ENCODE measurements at regions not wholly inside any gene's neighbourhood (a gene's known extent, or its start where the extent isn't known, plus 50 kb on each side); places are given as distances from the start of the nearest gene placed in this dataset.
A peak's percentile ranks its signal among the peaks of the same experiment; 100 is the strongest.

DNA sequence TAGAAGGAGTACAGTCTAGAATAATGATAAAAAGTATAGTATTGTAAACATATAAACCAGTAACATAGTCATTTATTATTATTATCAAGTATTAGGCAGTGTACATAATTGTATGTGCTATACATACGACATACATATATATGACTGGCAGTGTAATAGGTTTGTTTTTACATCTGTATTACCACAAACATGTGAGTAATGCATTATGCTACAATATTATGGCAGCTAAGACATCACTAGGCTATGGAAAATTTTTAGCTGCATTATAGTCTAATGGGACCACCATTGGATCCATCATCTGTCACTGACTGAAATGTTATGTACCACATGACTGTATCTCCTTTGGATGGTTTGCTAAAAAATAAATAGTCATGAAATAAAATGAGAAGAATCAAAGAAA, 530.0 kb downstream of the PRR16 start:
- H3K4me1 ChIP-seq (replicated peaks in 1 of 2): no peaks in the 10 kb centered on the region
- WGBS, 10 experiments: 17 to 100% (median 75%) methylated on average over 1 of the region's 1 CpG; no CpG with 5 or more reads in 5 of the 10 experiments
- no peak overlapping the region for H3K27ac ChIP-seq
- in situ Hi-C loops (cut with MboI; ENCODE audit: low pct_unique_long_range_greater_than_20kb in 2 of 9, low sequenced_read_pairs in 9 of 9, unreplicated experiment in 9 of 9): no loop called here
- H3K4me3 ChIP-seq: no peak overlapping the region
- ATAC-seq (replicated peaks in 6 of 8): no peak

DNA sequence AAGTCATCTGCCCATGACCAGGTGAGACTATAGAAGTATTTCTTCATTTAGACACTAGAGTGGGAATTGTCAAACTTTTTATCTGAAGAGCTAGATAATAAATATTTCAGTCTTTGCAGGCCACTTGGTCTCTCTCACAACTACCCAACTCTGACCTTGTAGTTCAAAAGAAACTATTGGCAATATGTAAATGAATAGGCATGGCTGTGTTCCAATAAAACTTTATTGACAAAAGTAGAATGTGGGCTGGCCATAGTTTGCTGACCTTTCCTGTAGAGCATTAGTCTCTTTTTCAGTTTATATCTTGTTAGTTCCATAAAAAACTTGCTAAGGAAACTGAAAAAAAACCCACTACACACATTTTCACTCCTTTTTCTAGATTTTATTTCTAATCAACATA, 535.5 kb downstream of the PRR16 start:
- in situ Hi-C loops (cut with MboI; ENCODE audit: low pct_unique_long_range_greater_than_20kb in 2 of 9, low sequenced_read_pairs in 9 of 9, unreplicated experiment in 9 of 9): no loop called here
- Histone ChIP-seq H3K4me3 (no peak overlapping the region), H3K4me1 (replicated peaks in 1 of 2) (no peaks in the 10 kb centered on the region), H3K27ac (no peak overlapping the region)
- no peak for ATAC-seq (replicated peaks in 6 of 8)

DNA sequence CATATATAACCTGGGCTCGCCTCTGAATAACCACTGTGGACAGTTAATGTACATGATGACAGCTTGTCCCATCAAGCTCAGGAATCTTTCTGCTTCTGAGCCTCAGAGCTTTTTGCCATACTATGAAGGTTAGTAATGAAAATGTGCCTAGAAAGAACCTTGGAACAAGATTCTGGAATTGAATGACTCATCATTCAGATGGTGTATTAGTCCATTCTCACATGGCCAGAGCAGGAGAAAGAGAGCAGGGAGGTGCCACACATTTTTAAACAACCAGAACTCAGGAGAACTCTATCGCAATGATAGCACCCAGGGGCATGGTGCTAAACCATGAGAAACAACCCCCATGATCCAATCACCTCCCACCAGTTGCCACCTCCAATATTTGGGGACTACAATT, 542.1 kb downstream of the PRR16 start:
- Histone ChIP-seq H3K4me1 (replicated peaks in 1 of 2) (no peaks in the 10 kb centered on the region), H3K4me3 (no peak overlapping the region), H3K27ac (no peak overlapping the region)
- in situ Hi-C loops (cut with MboI; ENCODE audit: low pct_unique_long_range_greater_than_20kb in 2 of 9, low sequenced_read_pairs in 9 of 9, unreplicated experiment in 9 of 9): no loop called here
- 20 to 100% (median 90%) methylated on average over 1 to 2 of the region's 2 CpGs; no CpG with 5 or more reads in 3 of the 10 experiments for WGBS, 10 experiments
- peak in 2 of 8 experiments; percentile 57 to 71 for ATAC-seq (replicated peaks in 6 of 8)

DNA sequence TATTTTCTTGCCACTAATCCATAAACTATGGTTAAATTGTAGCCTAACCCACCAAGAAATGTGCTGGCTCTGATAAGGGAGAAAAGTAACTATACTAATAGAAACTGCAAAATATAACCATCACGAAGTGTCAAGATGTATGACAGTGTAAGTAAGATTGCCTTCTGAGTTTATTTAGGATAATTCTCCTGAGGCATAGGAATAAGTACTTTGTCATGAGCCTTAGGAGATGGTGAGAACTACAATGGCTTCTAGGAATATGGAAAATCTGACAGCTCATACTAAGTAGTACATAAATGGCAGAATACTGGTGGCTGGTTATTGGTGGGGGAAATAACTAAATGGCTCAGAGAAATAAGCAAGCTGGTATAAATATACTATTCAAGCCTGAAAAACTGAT, 543.9 kb downstream of the PRR16 start:
- Histone ChIP-seq H3K4me3 (no peak overlapping the region), H3K27ac (no peak overlapping the region), H3K4me1 (replicated peaks in 1 of 2) (no peaks in the 10 kb centered on the region)
- in situ Hi-C loops (cut with MboI; ENCODE audit: low pct_unique_long_range_greater_than_20kb in 2 of 9, low sequenced_read_pairs in 9 of 9, unreplicated experiment in 9 of 9): no loop called here
- WGBS, 10 experiments: 0 to 100% (median 94%) methylated on average over 1 of the region's 1 CpG; no CpG with 5 or more reads in 4 of the 10 experiments
- ATAC-seq (replicated peaks in 6 of 8): no peak

DNA sequence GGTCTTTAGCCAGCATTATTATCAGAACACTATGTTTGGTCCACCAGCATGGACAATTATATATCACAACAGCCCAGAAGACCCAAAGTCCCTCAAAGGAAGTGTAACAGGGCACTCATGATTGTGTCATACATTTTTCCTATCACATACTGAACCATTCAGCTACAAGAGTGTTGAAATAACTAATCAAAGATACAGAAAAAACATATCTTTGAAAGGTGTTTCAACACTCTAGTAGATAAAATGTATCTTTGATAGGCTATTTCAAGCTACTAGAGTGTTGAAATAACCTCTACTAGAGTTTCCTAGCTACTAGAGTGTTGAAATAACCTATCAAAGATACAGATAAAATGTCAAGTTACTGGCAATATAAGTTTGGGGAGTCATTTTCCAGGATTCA, 545.0 kb downstream of the PRR16 start:
- in situ Hi-C loops (cut with MboI; ENCODE audit: low pct_unique_long_range_greater_than_20kb in 2 of 9, low sequenced_read_pairs in 9 of 9, unreplicated experiment in 9 of 9): no loop called here
- ATAC-seq (replicated peaks in 6 of 8): no peak

DNA sequence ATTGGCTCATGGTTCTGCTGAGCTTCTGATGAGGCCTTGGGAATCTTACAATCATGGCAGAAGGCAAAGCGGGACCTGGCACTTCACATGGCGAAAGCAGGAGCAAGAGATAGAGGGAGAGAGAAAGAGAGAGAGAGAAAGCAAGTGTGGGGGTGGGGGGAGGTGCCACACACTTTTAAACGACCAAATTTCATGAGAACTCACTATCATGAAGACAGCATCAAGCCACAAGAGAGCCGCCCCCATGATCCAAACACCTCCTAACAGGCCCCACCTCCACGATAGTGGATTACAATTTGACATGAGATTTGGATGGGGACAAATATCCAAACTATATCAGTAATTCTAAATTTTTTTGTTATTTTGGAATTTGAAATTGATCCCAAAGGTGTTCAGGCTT, 553.9 kb downstream of the PRR16 start:
- 61 to 94% (median 83%) methylated on average over 1 to 5 of the region's 5 CpGs; no CpG with 5 or more reads in 4 of the 10 experiments for WGBS, 10 experiments
- H3K4me3 ChIP-seq: no peak overlapping the region
- ATAC-seq (replicated peaks in 6 of 8): no peak

More for the DNA sequence above, 545.0 kb downstream of the PRR16 start:
- Histone ChIP-seq H3K4me1 (replicated peaks in 1 of 2) (no peaks in the 10 kb centered on the region), H3K27ac (no peak overlapping the region), H3K4me3 (no peak overlapping the region)

DNA sequence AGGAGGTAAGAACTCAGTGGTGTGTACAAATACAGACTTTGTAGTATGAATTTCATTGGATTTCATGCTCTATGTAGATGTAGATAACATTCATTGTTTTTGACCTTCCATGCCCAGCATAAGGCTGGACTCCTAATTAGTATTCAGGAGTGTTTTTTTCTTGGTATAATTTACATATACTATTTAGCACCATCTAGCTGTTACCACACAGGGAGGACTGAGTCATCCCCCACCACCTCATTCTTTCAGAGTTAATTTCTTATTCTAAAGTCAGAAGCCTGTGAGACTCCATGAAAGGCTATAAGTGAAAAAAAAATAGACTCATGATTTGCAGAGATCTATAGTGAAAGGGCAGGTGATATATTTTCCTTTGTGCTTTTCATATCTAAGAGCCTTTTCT, 555.0 kb downstream of the PRR16 start:
- Histone ChIP-seq H3K4me1 (replicated peaks in 1 of 2) (no peaks in the 10 kb centered on the region), H3K27ac (no peak overlapping the region), H3K4me3 (no peak overlapping the region)
- in situ Hi-C loops (cut with MboI; ENCODE audit: low pct_unique_long_range_greater_than_20kb in 2 of 9, low sequenced_read_pairs in 9 of 9, unreplicated experiment in 9 of 9): no loop called here
- ATAC-seq (replicated peaks in 6 of 8): peak in 7 of 8 experiments; percentile 56 to 99 (median 69)

More for the DNA sequence above, 553.9 kb downstream of the PRR16 start:
- in situ Hi-C loops (cut with MboI; ENCODE audit: low pct_unique_long_range_greater_than_20kb in 2 of 9, low sequenced_read_pairs in 9 of 9, unreplicated experiment in 9 of 9): no loop called here
- H3K4me1 ChIP-seq (replicated peaks in 1 of 2): no peaks in the 10 kb centered on the region
- H3K27ac ChIP-seq: no peak overlapping the region

DNA sequence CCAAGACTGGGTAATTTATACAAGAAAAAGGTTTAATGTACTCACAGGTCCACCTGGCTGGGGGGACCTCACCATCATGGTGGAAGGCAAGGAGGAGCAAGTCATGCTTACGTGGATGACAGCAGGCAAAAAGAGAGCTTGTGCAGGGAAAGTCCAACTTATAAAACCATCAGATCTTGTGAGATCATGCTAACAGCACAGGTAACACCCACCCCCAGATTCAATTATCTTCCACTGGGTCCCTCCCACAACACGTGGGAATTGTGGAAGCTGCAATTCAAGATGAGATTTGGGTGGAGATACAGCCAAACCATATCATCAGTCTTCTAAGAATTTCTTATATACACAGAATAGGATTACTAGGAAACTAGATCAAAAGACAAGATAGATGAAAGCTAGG, 555.6 kb downstream of the PRR16 start:
- H3K27ac ChIP-seq: no peak overlapping the region
- in situ Hi-C loops (cut with MboI; ENCODE audit: low pct_unique_long_range_greater_than_20kb in 2 of 9, low sequenced_read_pairs in 9 of 9, unreplicated experiment in 9 of 9): no loop called here
- no peaks in the 10 kb centered on the region for H3K4me1 ChIP-seq (replicated peaks in 1 of 2)
- H3K4me3 ChIP-seq: no peak overlapping the region
- 43 to 100% (median 83%) methylated on average over 1 to 2 of the region's 2 CpGs; no CpG with 5 or more reads in 3 of the 10 experiments for WGBS, 10 experiments
- no peak for ATAC-seq (replicated peaks in 6 of 8)

DNA sequence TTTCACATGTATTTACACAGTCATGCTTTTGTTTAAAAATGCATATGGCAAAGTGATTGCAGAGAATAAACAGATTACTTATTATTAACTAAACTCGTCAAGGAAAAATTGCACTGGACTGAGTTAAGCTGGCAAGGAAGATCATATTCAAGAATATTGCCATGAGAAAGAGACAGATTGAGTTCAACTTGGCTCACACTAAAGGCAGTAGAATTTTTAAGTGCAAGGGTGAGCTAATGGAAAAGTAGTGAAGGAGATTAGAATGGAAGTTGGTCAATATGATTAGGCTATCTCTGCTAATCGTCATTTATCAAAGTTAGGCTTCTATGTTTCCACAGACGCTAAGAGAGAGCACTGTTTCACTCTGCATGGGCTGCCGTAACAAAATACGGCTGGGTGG, 557.6 kb downstream of the PRR16 start:
- no peak for ATAC-seq (replicated peaks in 6 of 8)
- H3K4me3 ChIP-seq: no peak overlapping the region
- 36 to 100% (median 83%) methylated on average over 1 to 5 of the region's 5 CpGs; no CpG with 5 or more reads in 1 of the 10 experiments for WGBS, 10 experiments
- no peak overlapping the region for H3K27ac ChIP-seq
- in situ Hi-C loops (cut with MboI; ENCODE audit: low pct_unique_long_range_greater_than_20kb in 2 of 9, low sequenced_read_pairs in 9 of 9, unreplicated experiment in 9 of 9): no loop called here
- H3K4me1 ChIP-seq (replicated peaks in 1 of 2): no peaks in the 10 kb centered on the region

DNA sequence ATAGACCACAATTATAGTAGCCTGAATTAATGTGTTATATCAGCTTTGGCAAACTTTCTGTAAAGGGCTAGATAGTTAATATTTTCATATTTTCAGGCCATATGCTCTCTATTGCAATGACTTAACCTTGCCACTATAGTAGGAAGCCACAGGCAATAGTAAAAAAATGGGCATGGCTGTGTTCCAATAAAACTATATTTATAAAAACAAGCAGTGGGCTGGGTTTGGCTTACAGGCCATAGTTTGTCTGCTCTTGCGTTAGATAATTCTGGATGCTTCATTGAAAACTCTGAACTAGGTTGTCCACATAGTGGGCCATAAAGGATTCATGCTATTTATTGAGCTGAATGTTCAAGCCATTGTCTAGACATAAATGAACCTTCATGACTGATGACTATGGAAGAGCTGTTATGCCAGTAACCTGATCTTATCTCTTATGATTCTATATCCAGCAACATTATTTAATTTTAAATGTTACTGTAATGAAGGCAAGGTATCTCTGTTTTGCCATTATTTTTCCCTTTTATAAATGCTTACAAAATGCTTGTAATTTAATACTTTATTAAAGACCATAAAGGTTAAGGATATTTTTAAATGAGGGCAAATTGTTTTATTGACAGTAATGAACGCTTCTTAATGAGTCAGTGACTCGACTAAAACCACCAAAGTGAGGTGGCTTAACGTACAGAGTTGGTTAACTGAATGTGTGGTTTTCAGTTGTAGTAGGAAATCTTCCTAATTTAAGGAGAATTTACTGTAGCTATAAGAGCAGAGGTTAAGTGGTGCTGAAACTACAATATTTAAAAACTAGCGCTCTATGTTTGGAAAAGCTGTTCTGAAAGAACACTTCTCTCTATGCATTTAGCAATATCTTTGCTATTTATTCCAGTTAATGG, 560.6 kb downstream of the PRR16 start:
- 40 to 89% (median 77%) methylated on average over 3 to 5 of the region's 5 CpGs; no CpG with 5 or more reads in 1 of the 10 experiments for WGBS, 10 experiments
- ATAC-seq (replicated peaks in 6 of 8): no peak
- Histone ChIP-seq H3K4me1 (replicated peaks in 1 of 2) (no peaks in the 10 kb centered on the region), H3K27ac (no peak overlapping the region), H3K4me3 (no peak overlapping the region)
- in situ Hi-C loops (cut with MboI; ENCODE audit: low pct_unique_long_range_greater_than_20kb in 2 of 9, low sequenced_read_pairs in 9 of 9, unreplicated experiment in 9 of 9): no loop called here

DNA sequence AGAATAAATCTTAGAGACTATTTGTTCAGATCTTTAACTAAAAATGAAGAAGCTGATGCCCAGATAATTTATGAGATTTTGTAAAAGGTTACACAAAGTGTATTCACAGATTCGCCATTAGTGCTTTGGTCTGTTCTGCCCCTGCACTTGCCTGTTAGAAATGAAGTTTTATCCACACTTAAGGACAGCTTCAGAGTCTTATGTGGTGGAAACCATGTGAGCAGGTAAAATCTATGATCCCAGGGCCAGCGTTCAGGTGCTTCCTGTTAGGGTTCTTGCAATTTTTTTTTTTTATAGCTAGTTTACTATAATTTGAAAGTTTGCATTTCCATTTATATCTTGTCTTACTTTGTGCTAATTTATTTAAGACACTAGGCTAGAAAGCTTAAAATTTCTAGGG, 561.6 kb downstream of the PRR16 start:
- Histone ChIP-seq H3K4me1 (replicated peaks in 1 of 2) (no peaks in the 10 kb centered on the region), H3K4me3 (no peak overlapping the region), H3K27ac (no peak overlapping the region)
- no peak for ATAC-seq (replicated peaks in 6 of 8)
- in situ Hi-C loops (cut with MboI; ENCODE audit: low pct_unique_long_range_greater_than_20kb in 2 of 9, low sequenced_read_pairs in 9 of 9, unreplicated experiment in 9 of 9): no loop called here
- 24 to 86% (median 77%) methylated on average over 1 to 2 of the region's 2 CpGs for WGBS, 10 experiments

DNA sequence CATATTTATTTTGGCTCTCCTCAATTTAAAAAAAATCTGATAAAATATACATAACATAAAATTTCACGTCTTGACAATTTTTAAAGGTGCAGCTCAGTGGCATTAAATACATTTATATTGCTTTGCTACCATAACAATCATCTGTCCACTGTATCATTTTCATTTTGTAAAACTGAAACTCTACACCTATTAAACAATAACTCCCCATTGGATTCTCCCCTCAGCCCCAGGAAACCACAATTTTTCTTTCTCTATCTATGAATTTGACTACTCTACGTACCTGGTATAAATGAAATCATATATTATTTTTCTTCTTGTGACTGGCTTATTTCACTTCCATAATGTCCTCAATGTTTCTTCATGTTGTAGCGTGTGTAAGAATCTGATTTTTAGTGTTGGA, 563.5 kb downstream of the PRR16 start:
- in situ Hi-C loops (cut with MboI; ENCODE audit: low pct_unique_long_range_greater_than_20kb in 2 of 9, low sequenced_read_pairs in 9 of 9, unreplicated experiment in 9 of 9): no loop called here
- Histone ChIP-seq H3K4me1 (replicated peaks in 1 of 2) (no peaks in the 10 kb centered on the region), H3K4me3 (no peak overlapping the region), H3K27ac (no peak overlapping the region)
- WGBS, 10 experiments: 41 to 100% (median 93%) methylated on average over 1 to 3 of the region's 3 CpGs
- ATAC-seq (replicated peaks in 6 of 8): no peak

DNA sequence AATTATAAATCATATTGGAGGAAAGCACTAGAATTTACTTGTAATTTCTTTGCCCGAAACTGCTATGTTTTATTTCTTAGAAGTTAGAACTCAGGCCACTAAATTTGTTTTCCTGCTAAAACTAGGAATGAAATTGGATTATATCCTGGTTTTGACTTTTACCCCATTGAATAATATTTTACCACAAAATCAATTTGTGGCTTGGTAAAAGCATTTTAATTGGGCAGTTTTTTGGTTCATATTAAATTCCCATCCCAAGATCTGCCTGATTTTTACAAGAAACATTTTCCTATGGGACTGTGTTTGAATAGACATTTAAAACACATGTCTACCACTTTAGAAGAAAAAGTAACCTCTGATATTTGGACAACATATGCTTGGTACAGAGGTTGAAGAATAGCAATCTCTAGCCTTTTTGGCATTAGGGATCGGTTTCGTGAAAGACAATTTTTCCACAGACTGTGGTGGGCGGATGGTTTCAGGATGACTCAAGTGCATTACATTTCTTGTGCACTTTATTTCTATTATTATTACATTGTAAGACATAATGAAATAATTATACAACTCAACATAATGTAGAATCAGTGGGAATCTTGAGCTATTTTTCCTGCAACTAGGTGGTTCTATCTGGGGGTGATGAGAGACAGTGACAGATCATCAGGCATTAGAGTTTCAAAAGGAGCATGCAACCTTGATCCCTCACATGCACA, 565.6 kb downstream of the PRR16 start:
- in situ Hi-C loops (cut with MboI; ENCODE audit: low pct_unique_long_range_greater_than_20kb in 2 of 9, low sequenced_read_pairs in 9 of 9, unreplicated experiment in 9 of 9): no loop called here
- 25 to 100% (median 93%) methylated on average over 1 to 4 of the region's 4 CpGs for WGBS, 10 experiments

More for the DNA sequence above, 565.6 kb downstream of the PRR16 start:
- H3K4me3 ChIP-seq: no peak overlapping the region
- peaks cover 0 to 8% of the 10 kb centered on the region in 2 donors for H3K4me1 ChIP-seq (replicated peaks in 1 of 2)
- H3K27ac ChIP-seq: no peak overlapping the region
- no peak for ATAC-seq (replicated peaks in 6 of 8)
